H1 (cell line): ENCODE measurements at regions not wholly inside any gene's neighbourhood (a gene's known extent, or its start where the extent isn't known, plus 50 kb on each side); places are given as distances from the start of the nearest gene placed in this dataset.

Source experiments
- CTCF ChIA-PET: fragments of 300-600 bp; sonication (Branson Sonifier 250); formaldehyde crosslinking; loops from one replicate; lab custom pipeline; 2021; ENCODE audit not compliant: partially characterized antibody; lab: Charles Lee
- POLR2A ChIA-PET: fragments of 300-600 bp; sonication (Branson Sonifier 250); formaldehyde crosslinking; loops from one replicate; lab custom pipeline; 2021; ENCODE audit warnings: inconsistent platforms; ENCODE audit not compliant: partially characterized antibody; lab: Charles Lee
- DNase-seq, 2 experiments: peaks; one replicate each; pipeline versions ENCODE4 v3.0.0 to v3.0.0-alpha.2; 2010 to 2022; ENCODE audit warnings: low spot score in 2 of 2, low read depth in 1 of 2, mixed read lengths in 1 of 2
- FAIRE-seq: peaks from 2 replicates; lab custom pipeline; 2011; peaks lifted over from hg19 to GRCh38; lab: Jason Lieb, UNC
- H2AFZ ChIP-seq: 2 replicates; pipeline ENCODE4 v1.8.1; 2012; ENCODE audit warnings: low read length, inconsistent platforms
- H2AK5ac ChIP-seq: 2 replicates; pipeline ENCODE4 v1.6.1; 2013; ENCODE audit warnings: low read depth, low read length
- H2BK120ac ChIP-seq: replicated peaks from 2 replicates; pipeline ENCODE3; 2013; ENCODE audit warnings: low read depth, low read length, inconsistent platforms
- H2BK12ac ChIP-seq: 2 replicates; pipeline ENCODE4 v1.6.1; 2013; ENCODE audit warnings: low read depth, low read length
- H2BK15ac ChIP-seq: 2 replicates; pipeline ENCODE4 v1.6.1; 2013; ENCODE audit warnings: low read length
- H2BK20ac ChIP-seq: 2 replicates; pipeline ENCODE4 v1.6.1; 2013; ENCODE audit warnings: low read length
- H2BK5ac ChIP-seq: 2 replicates; pipeline ENCODE4 v1.6.1; 2013; ENCODE audit warnings: low read depth, low read length
- H3K14ac ChIP-seq: 2 replicates; pipeline ENCODE4 v1.6.1; 2013; ENCODE audit warnings: inconsistent platforms; ENCODE audit not compliant: insufficient read length
- H3K18ac ChIP-seq: 2 replicates; pipeline ENCODE4 v1.6.1; 2013; ENCODE audit warnings: low read length; ENCODE audit errors: extremely low read depth
- H3K23ac ChIP-seq: 2 replicates; pipeline ENCODE4 v1.6.1; 2013; ENCODE audit warnings: inconsistent platforms; ENCODE audit not compliant: insufficient read length
- H3K23me2 ChIP-seq: 2 replicates; pipeline ENCODE4 v1.6.1; 2013; ENCODE audit warnings: low read depth, low read length
- H3K27ac ChIP-seq: 2 replicates; pipeline ENCODE4 v1.6.1; 2011; ENCODE audit warnings: low read depth, low read length, inconsistent platforms
- H3K27me3 ChIP-seq, 4 experiments: replicated peaks in 1 of 4; 1 replicate in 1 of 4; 2 replicates in 3 of 4; pipeline versions ENCODE4 v1.6.1 to v1.8.1; 2011 to 2013; ENCODE audit warnings: low read length in 3 of 4, mild to moderate bottlenecking in 3 of 4, inconsistent platforms in 2 of 4, mixed read lengths in 2 of 4, moderate library complexity in 1 of 4; ENCODE audit not compliant: control insufficient read depth in 3 of 4, insufficient read depth in 3 of 4; ENCODE audit errors: extremely low read depth in 1 of 4
- H3K36me3 ChIP-seq, 4 experiments: 2 replicates each; pipeline versions ENCODE4 v1.6.1 to v1.8.1; 2011 to 2013; ENCODE audit warnings: mild to moderate bottlenecking in 4 of 4, low read length in 3 of 4, moderate library complexity in 2 of 4, control low read depth in 1 of 4, inconsistent platforms in 1 of 4; ENCODE audit not compliant: insufficient read depth in 4 of 4, control insufficient read depth in 2 of 4
- H3K4ac ChIP-seq: replicated peaks from 2 replicates; pipeline ENCODE3; 2013; ENCODE audit warnings: low read length, low read depth, mixed read lengths, inconsistent platforms; ENCODE audit not compliant: insufficient read length
- H3K4me1 ChIP-seq, 4 experiments: replicated peaks in 1 of 4; 1 replicate in 1 of 4; 2 replicates in 3 of 4; pipeline versions ENCODE4 v1.6.1 to v1.8.1; 2011 to 2013; ENCODE audit warnings: low read length in 3 of 4, inconsistent platforms in 2 of 4, mixed read lengths in 1 of 4; ENCODE audit not compliant: insufficient read depth in 4 of 4, control insufficient read depth in 3 of 4
- H3K4me2 ChIP-seq, 2 experiments: 2 replicates each; pipeline versions ENCODE4 v1.6.1 to v1.8.1; 2011 to 2013; ENCODE audit warnings: low read depth in 2 of 2, low read length in 2 of 2, control low read depth in 1 of 2, inconsistent platforms in 1 of 2, mild to moderate bottlenecking in 1 of 2; ENCODE audit not compliant: insufficient read depth in 1 of 2
- H3K4me3 ChIP-seq, 4 experiments: fragments of 200-600, 300-600 bp in 1 of 4; sonication (generic), shearing (Covaris generic), sonication (Bioruptor Twin) in 1 of 4; 2 replicates each; pipeline versions ENCODE4 v1.5.1 to v1.8.1; 2011 to 2016; ENCODE audit warnings: low read length in 4 of 4, low read depth in 3 of 4, control low read depth in 2 of 4, inconsistent platforms in 2 of 4, mild to moderate bottlenecking in 2 of 4, mixed read lengths in 1 of 4, moderate library complexity in 1 of 4; ENCODE audit not compliant: insufficient read depth in 2 of 4; ENCODE audit errors: extremely low read depth in 1 of 4
- H3K56ac ChIP-seq: replicated peaks from 2 replicates; pipeline ENCODE3; 2013; ENCODE audit warnings: low read depth, mild to moderate bottlenecking, mixed read lengths, low read length, inconsistent platforms; ENCODE audit not compliant: insufficient read length
- H3K79me1 ChIP-seq: 2 replicates; pipeline ENCODE4 v1.6.1; 2013; ENCODE audit warnings: low read depth, low read length, control low read depth
- H3K79me2 ChIP-seq, 2 experiments: 2 replicates each; pipeline versions ENCODE4 v1.6.1 to v1.8.1; 2012 to 2013; ENCODE audit warnings: low read length in 2 of 2, mild to moderate bottlenecking in 2 of 2, inconsistent platforms in 1 of 2; ENCODE audit not compliant: insufficient read depth in 2 of 2, control insufficient read depth in 1 of 2
- H3K9ac ChIP-seq, 4 experiments: replicated peaks in 1 of 4; 1 replicate in 1 of 4; 2 replicates in 3 of 4; pipeline versions ENCODE4 v1.6.1 to v1.8.1; 2011 to 2013; ENCODE audit warnings: low read depth in 3 of 4, low read length in 3 of 4, control low read depth in 2 of 4, mild to moderate bottlenecking in 2 of 4, moderate library complexity in 2 of 4, inconsistent platforms in 1 of 4; ENCODE audit errors: extremely low read depth in 1 of 4
- H3K9me3 ChIP-seq, 2 experiments: 2 replicates each; pipeline versions ENCODE4 v1.6.1 to v1.8.1; 2012 to 2013; ENCODE audit warnings: mild to moderate bottlenecking in 2 of 2, moderate library complexity in 2 of 2, control low read depth in 1 of 2, inconsistent platforms in 1 of 2, low read depth in 1 of 2, low read length in 1 of 2, mixed read lengths in 1 of 2; ENCODE audit not compliant: insufficient read depth in 2 of 2
- H4K20me1 ChIP-seq, 2 experiments: replicated peaks in 1 of 2; 2 replicates each; pipeline versions ENCODE3 to v1.8.1; 2011 to 2013; ENCODE audit warnings: inconsistent platforms in 2 of 2, low read length in 2 of 2, mild to moderate bottlenecking in 1 of 2; ENCODE audit not compliant: insufficient read depth in 2 of 2, control insufficient read depth in 1 of 2
- H4K5ac ChIP-seq: 2 replicates; pipeline ENCODE4 v1.6.1; 2013; ENCODE audit warnings: low read length, low read depth, mixed read lengths, inconsistent platforms; ENCODE audit not compliant: insufficient read length
- H4K8ac ChIP-seq: 2 replicates; pipeline ENCODE4 v1.8.0; 2013; ENCODE audit warnings: mild to moderate bottlenecking, moderate library complexity, low read length, inconsistent platforms; ENCODE audit not compliant: insufficient read depth; ENCODE audit errors: extremely low read depth
- H4K91ac ChIP-seq: replicated peaks from 2 replicates; pipeline ENCODE3; 2013; ENCODE audit warnings: low read length, mixed read lengths, inconsistent platforms; ENCODE audit not compliant: insufficient read length
- BACH1 ChIP-seq: IDR thresholded peaks from 2 replicates; pipeline ENCODE4 v1.6.1; 2012; ENCODE audit warnings: low read length, improper control_type of control experiment
- CHD2 ChIP-seq: IDR thresholded peaks from 2 replicates; pipeline ENCODE4 v1.6.1; 2012; ENCODE audit warnings: low read length, improper control_type of control experiment
- EGR1 ChIP-seq: IDR thresholded peaks from 2 replicates; pipeline ENCODE4 v1.6.1; 2011; ENCODE audit warnings: low read depth, low read length, borderline replicate concordance
- JUND ChIP-seq: IDR thresholded peaks from 2 replicates; pipeline ENCODE4 v1.6.1; 2011; ENCODE audit warnings: mild to moderate bottlenecking, improper control_type of control experiment, low read length
- SP2 ChIP-seq: IDR thresholded peaks from 2 replicates; pipeline ENCODE4 v1.6.1; 2012; ENCODE audit warnings: mild to moderate bottlenecking, low read length, inconsistent platforms
- ZNF274 ChIP-seq: IDR thresholded peaks from 2 replicates; pipeline ENCODE4 v1.7.0; 2012; ENCODE audit warnings: low read length, borderline replicate concordance; ENCODE audit errors: extremely low read depth
- WGBS, 2 experiments: shearing (Covaris generic) in 1 of 2; methylation state at CpG; one replicate each; pipeline versions ENCODE4 v1.1.6 to v1.1.7; 2013 to 2015; ENCODE audit warnings: low lambda C conversion rate in 2 of 2, mixed read lengths in 2 of 2, inconsistent platforms in 1 of 2, low coverage in 1 of 2, missing lambda C conversion rate in 1 of 2; ENCODE audit not compliant: insufficient replicate concordance in 2 of 2, insufficient coverage in 1 of 2, insufficient read length in 1 of 2; ENCODE audit errors: extremely low coverage in 1 of 2, missing lambda C conversion rate in 1 of 2; 5-methylcytosine and 5-hydroxymethylcytosine counted together

DNA sequence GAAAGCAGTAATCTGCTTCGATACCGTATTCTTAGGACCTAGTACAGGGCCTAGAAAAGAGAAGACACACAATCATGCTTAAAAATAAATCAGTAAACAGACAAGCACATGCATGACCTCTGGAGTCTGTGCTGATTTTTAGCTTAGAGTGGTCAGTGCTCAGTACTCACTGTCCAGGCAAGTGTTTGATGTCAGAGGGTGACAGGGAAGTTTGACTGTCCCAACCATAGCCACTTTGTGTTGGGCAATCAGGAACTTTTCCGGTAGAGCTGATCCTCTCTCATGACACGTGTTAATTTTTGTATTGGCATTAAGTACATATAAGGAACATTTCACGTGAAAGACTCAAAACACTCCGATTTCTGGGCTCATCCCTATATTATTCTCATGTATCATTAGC, 464.7 kb upstream of the KLF4 start:
- H3K27me3 ChIP-seq, result no peaks in the 10 kb centered on the region
- no peak overlapping the region for H2BK12ac ChIP-seq
- no peak overlapping the region for H2BK5ac ChIP-seq
- no peak overlapping the region for H2BK120ac ChIP-seq
- H3K23me2 ChIP-seq, result no peaks in the 10 kb centered on the region
- H3K36me3 ChIP-seq, result no peaks in the 10 kb centered on the region
- H3K27ac ChIP-seq, result no peak overlapping the region
- H4K91ac ChIP-seq, result no peak overlapping the region
- no peak overlapping the region for H3K4me2 ChIP-seq
- no peak overlapping the region for H4K5ac ChIP-seq
- H3K14ac ChIP-seq, result no peak overlapping the region
- no peak for FAIRE-seq
- H2BK20ac ChIP-seq, result no peak overlapping the region
- H3K4ac ChIP-seq, result no peak overlapping the region
- no peak for TF ChIP-seq CHD2
- no peak for TF ChIP-seq SP2
- TF ChIP-seq EGR1, result no peak
- TF ChIP-seq JUND, result no peak
- no peak for TF ChIP-seq BACH1
- TF ChIP-seq ZNF274, result no peak
- H2AK5ac ChIP-seq, result no peak overlapping the region
- peaks cover 4% of the 10 kb centered on the region in 2 experiments; a peak in 2 of 4 replicates for H3K9me3 ChIP-seq
- 94% methylated on average over 6 of the region's 6 CpGs; no CpG with 5 or more reads in 1 of the 2 experiments for WGBS, 2 experiments
- no peak overlapping the region for H2BK15ac ChIP-seq
- no peaks in the 10 kb centered on the region for H3K4me1 ChIP-seq
- H4K8ac ChIP-seq, result no peak overlapping the region
- no peaks in the 10 kb centered on the region for H3K79me2 ChIP-seq
- DNase-seq, result no peak
- CTCF ChIA-PET, result interaction anchor here (0.8 kb wide), 1 partner anchor 511 kb away, joined by 3 read pairs; no protein-coding TSS in a partner anchor
- no peaks in the 10 kb centered on the region for H4K20me1 ChIP-seq
- H3K23ac ChIP-seq, result no peak overlapping the region
- H2AFZ ChIP-seq, result no peak overlapping the region
- no peak overlapping the region for H3K56ac ChIP-seq
- H3K79me1 ChIP-seq, result no peaks in the 10 kb centered on the region
- no peak overlapping the region for H3K18ac ChIP-seq
- POLR2A ChIA-PET, result no interaction called here
- no peak overlapping the region for H3K4me3 ChIP-seq
- H3K9ac ChIP-seq, result no peak overlapping the region
